HL-60 (cell line): ENCODE measurements at regions not wholly inside any gene's neighbourhood (a gene's known extent, or its start where the extent isn't known, plus 50 kb on each side); places are given as distances from the start of the nearest gene placed in this dataset.
"Not testable (repeated sequence)": the region's sequence is repeated elsewhere in the genome, so short reads cannot be mapped to it uniquely, and the experiment has no call there.

ENCODE experiments used
- DNase-seq, 2 experiments: peaks; one replicate each; pipeline ENCODE4 v3.0.0-alpha.2; 2010 to 2020; ENCODE audit warnings: low read depth in 1 of 2, low spot score in 1 of 2
- H3K27ac ChIP-seq: fragments of 250-450 bp; sonication (Bioruptor Pico); replicated peaks from 2 replicates; pipeline ENCODE4 v1.5.1; 2020; ENCODE audit warnings: mild to moderate bottlenecking, moderate library complexity
- H3K27me3 ChIP-seq: fragments of 250-450 bp; sonication (Bioruptor Pico); 2 replicates; pipeline ENCODE4 v1.5.1; 2021; ENCODE audit warnings: mild to moderate bottlenecking, moderate library complexity; ENCODE audit not compliant: insufficient read depth, poor library complexity, severe bottlenecking
- H3K4me3 ChIP-seq: replicated peaks from 2 replicates; pipeline ENCODE4 v1.5.1; 2011; ENCODE audit warnings: mild to moderate bottlenecking, control low read depth, low read length; ENCODE audit not compliant: insufficient read depth
- CTCF ChIP-seq: IDR thresholded peaks from one replicate; pipeline ENCODE4 v1.5.1; 2011; ENCODE audit warnings: low read length, control low read depth, inconsistent platforms; ENCODE audit not compliant: insufficient read depth
- GABPA ChIP-seq: IDR thresholded peaks from 2 replicates; pipeline ENCODE4 v1.6.1; 2012; ENCODE audit warnings: low read depth
- POLR2AphosphoS5 ChIP-seq: IDR thresholded peaks from 2 replicates; pipeline ENCODE4 v1.6.1; 2012; ENCODE audit warnings: low read depth
- REST ChIP-seq: IDR thresholded peaks from 2 replicates; pipeline ENCODE4 v1.6.1; 2012; ENCODE audit warnings: low read depth; ENCODE audit not compliant: insufficient replicate concordance
- SPI1 ChIP-seq: IDR thresholded peaks from 2 replicates; pipeline ENCODE4 v1.6.1; 2012; ENCODE audit warnings: low read depth, mild to moderate bottlenecking, borderline replicate concordance

- not testable (repeated sequence) for H3K27me3 ChIP-seq, H3K27ac ChIP-seq, H3K4me3 ChIP-seq, DNase-seq
Measured at GRCh38 chr9:104195142-104195541, 101.0 kb downstream of the SMC2 start.

GRCh38 chr9:104200456-104200994 is 106.4 kb downstream of the SMC2 start:
- no peak overlapping the region for H3K4me3 ChIP-seq
- DNase-seq: no peak
- TF ChIP-seq GABPA (no peak), CTCF (no peak), POLR2AphosphoS5 (no peak), SPI1 (no peak), REST (no peak)
- H3K27me3 ChIP-seq: no peaks in the 10 kb centered on the region
- no peak overlapping the region for H3K27ac ChIP-seq

- no peak overlapping the region for H3K27ac ChIP-seq
- DNase-seq: no peak
- TF ChIP-seq REST: no peak
- TF ChIP-seq CTCF: no peak
- no peak for TF ChIP-seq GABPA
- TF ChIP-seq POLR2AphosphoS5: no peak
- no peak for TF ChIP-seq SPI1
- H3K4me3 ChIP-seq: no peak overlapping the region
- no peaks in the 10 kb centered on the region for H3K27me3 ChIP-seq
Measured at GRCh38 chr9:104206766-104207165, 112.7 kb downstream of the SMC2 start.

DNA sequence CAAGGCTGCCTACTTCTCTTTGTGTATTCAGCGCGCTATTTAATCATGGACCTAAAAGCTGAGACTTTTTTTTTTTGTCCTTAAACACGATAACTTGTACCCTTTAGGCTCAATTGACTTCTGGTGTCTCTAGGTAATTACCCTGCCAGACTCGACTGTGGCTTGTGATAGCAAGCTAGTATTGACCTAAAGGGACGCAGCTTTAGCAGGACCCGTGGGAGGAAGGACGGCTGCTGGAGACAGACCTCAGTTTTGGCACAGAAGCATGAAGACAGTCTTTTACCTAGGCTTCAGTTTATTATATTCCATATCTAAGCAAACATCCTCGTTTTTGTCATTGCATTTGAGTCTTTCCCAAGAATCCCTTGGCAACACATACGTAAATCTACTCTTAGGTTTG is 115.3 kb downstream of the SMC2 start:
- TF ChIP-seq SPI1: no peak
- no peak for TF ChIP-seq REST
- no peak for TF ChIP-seq CTCF
- TF ChIP-seq POLR2AphosphoS5: no peak
- no peak for TF ChIP-seq GABPA

More for the DNA sequence above, 115.3 kb downstream of the SMC2 start:
- no peak for DNase-seq
- Histone ChIP-seq H3K4me3 (no peak overlapping the region), H3K27ac (no peak overlapping the region), H3K27me3 (no peaks in the 10 kb centered on the region)
